GM12878 (cell line): ENCODE measurements at regions not wholly inside any gene's neighbourhood (a gene's known extent, or its start where the extent isn't known, plus 50 kb on each side); places are given as distances from the start of the nearest gene placed in this dataset.

Experiments used
- ATAC-seq: fragments of 200-7000 bp; cut with Tn5 transposase; 3 replicates; pipeline ENCODE4 v1.9.1; 2020; ENCODE audit warnings: mild to moderate bottlenecking, moderate library complexity
- BruUV-seq: library from RNA; stranded (reverse); fragments of 400-500 nt; replicated peaks from 2 replicates; lab custom pipeline; 2021; lab: Mats Ljungman, UMichigan
- CTCF ChIA-PET: fragments of 300-600 bp; sonication (Branson Sonifier 250); formaldehyde crosslinking; extraction: SDS; loops from one replicate; lab custom pipeline; 2021; ENCODE audit warnings: inconsistent platforms; lab: Yijun Ruan, JAX
- POLR2A ChIA-PET: fragments of 350-600 bp; formaldehyde crosslinking; extraction: SDS; loops from one replicate; lab custom pipeline; 2021; ENCODE audit warnings: inconsistent platforms; lab: Charles Lee
- RAD21 ChIA-PET: fragments of 300-600 bp; sonication (Branson Sonifier 250); formaldehyde crosslinking; loops from one replicate; lab custom pipeline; 2023; ENCODE audit warnings: antibody characterized with exemption; ENCODE audit not compliant: unreplicated experiment; lab: Charles Lee
- SMC1A ChIA-PET: fragments of 300-600 bp; sonication (Branson Sonifier 250); formaldehyde crosslinking; loops from one replicate; lab custom pipeline; 2023; ENCODE audit not compliant: unreplicated experiment, uncharacterized antibody; lab: Charles Lee
- DNase-seq: peaks from one replicate; pipeline ENCODE4 v3.0.0-alpha.2; 2011; ENCODE audit warnings: low read depth, low spot score
- FAIRE-seq: peaks from 3 replicates; lab custom pipeline; 2011; peaks lifted over from hg19 to GRCh38; lab: Jason Lieb, UNC
- H2AFZ ChIP-seq: 2 replicates; pipeline ENCODE4 v1.6.0; 2011; ENCODE audit warnings: low read depth, low read length, control low read depth; ENCODE audit not compliant: control insufficient read depth
- H3K27ac ChIP-seq: 2 replicates; pipeline ENCODE4 v1.5.1; 2011; ENCODE audit warnings: control low read depth; ENCODE audit not compliant: control insufficient read depth, insufficient read depth
- H3K27me3 ChIP-seq, 2 experiments: replicated peaks in 1 of 2; 2 replicates each; pipeline versions ENCODE4 v1.6.0 to v1.6.1; 2011; ENCODE audit warnings: low read length in 1 of 2; ENCODE audit not compliant: control insufficient read depth in 2 of 2, insufficient read depth in 2 of 2
- H3K36me3 ChIP-seq, 2 experiments: 2 replicates each; pipeline ENCODE4 v1.5.1; 2011; ENCODE audit warnings: low read length in 1 of 2; ENCODE audit not compliant: control insufficient read depth in 2 of 2, insufficient read depth in 2 of 2
- H3K4me1 ChIP-seq: 2 replicates; pipeline ENCODE4 v1.6.1; 2011; ENCODE audit warnings: mild to moderate bottlenecking, low read length, moderate library complexity, mixed read lengths; ENCODE audit not compliant: control insufficient read depth, insufficient read depth
- H3K4me2 ChIP-seq: 2 replicates; pipeline ENCODE4 v1.6.0; 2011; ENCODE audit warnings: control low read depth; ENCODE audit not compliant: control insufficient read depth, insufficient read depth
- H3K4me3 ChIP-seq: fragments of 200-600 bp; sonication (generic); 2 replicates; pipeline ENCODE4 v1.5.1; 2016
- H3K79me2 ChIP-seq: 2 replicates; pipeline ENCODE4 v1.6.0; 2011; ENCODE audit warnings: low read length; ENCODE audit not compliant: control insufficient read depth, insufficient read depth
- H3K9ac ChIP-seq: 2 replicates; pipeline ENCODE4 v1.8.0; 2011; ENCODE audit warnings: low read length, control low read depth, mixed read lengths; ENCODE audit not compliant: control insufficient read depth, insufficient read depth
- H3K9me3 ChIP-seq: replicated peaks from 3 replicates; pipeline ENCODE4 v1.5.1; 2011; ENCODE audit warnings: mild to moderate bottlenecking, low read length; ENCODE audit not compliant: control insufficient read depth, insufficient read depth
- H4K20me1 ChIP-seq: 2 replicates; pipeline ENCODE4 v1.6.0; 2011; ENCODE audit not compliant: control insufficient read depth, insufficient read depth
- CBFB ChIP-seq: IDR thresholded peaks from 2 replicates; pipeline ENCODE4 v1.6.1; 2016; ENCODE audit warnings: antibody characterized with exemption, low read depth
- CHD1 ChIP-seq: IDR thresholded peaks from 2 replicates; pipeline ENCODE4 v1.6.1; 2012; ENCODE audit warnings: low read depth, low read length, improper control_type of control experiment
- E4F1 ChIP-seq: fragments of 450-650 bp; IDR thresholded peaks from 2 replicates; pipeline ENCODE4 v1.6.1; 2018; ENCODE audit warnings: borderline replicate concordance, mild to moderate bottlenecking; ENCODE audit not compliant: partially characterized antibody
- ELK1 ChIP-seq: IDR thresholded peaks from 2 replicates; pipeline ENCODE4 v1.6.1; 2012; ENCODE audit warnings: low read depth, low read length, improper control_type of control experiment
- FOXK2 ChIP-seq: fragments of 450-650 bp; IDR thresholded peaks from 2 replicates; pipeline ENCODE4 v1.6.1; 2017; ENCODE audit warnings: mild to moderate bottlenecking, moderate library complexity
- GATAD2B ChIP-seq: fragments of 450-650 bp; conservative IDR thresholded peaks from 2 replicates; pipeline ENCODE4 v1.6.1; 2017; ENCODE audit warnings: low read depth, mild to moderate bottlenecking, moderate library complexity
- HCFC1 ChIP-seq: fragments of 150-350 bp; IDR thresholded peaks from 2 replicates; pipeline ENCODE4 v1.6.1; 2014; ENCODE audit warnings: low read length
- HDAC6 ChIP-seq: fragments of 200-600 bp; sonication (generic); IDR thresholded peaks from one replicate; pipeline ENCODE4 v1.8.0; 2017; ENCODE audit warnings: antibody characterized with exemption; ENCODE audit not compliant: unreplicated experiment
- HDGF ChIP-seq: fragments of 450-650 bp; IDR thresholded peaks from 2 replicates; pipeline ENCODE4 v1.6.1; 2016; ENCODE audit warnings: antibody characterized with exemption
- PKNOX1 ChIP-seq: fragments of 450-650 bp; IDR thresholded peaks from 2 replicates; pipeline ENCODE4 v1.6.1; 2016; ENCODE audit warnings: mild to moderate bottlenecking
- RELA ChIP-seq: fragments of 450-650 bp; IDR thresholded peaks from 2 replicates; pipeline ENCODE4 v1.8.0; 2014; ENCODE audit warnings: borderline replicate concordance; ENCODE audit not compliant: partially characterized antibody
- RELB ChIP-seq: fragments of 450-650 bp; IDR thresholded peaks from 2 replicates; pipeline ENCODE4 v1.6.1; 2017; ENCODE audit warnings: low read depth, mild to moderate bottlenecking, moderate library complexity
- STAT3 ChIP-seq: IDR thresholded peaks from 2 replicates; pipeline ENCODE4 v1.6.1; 2011; ENCODE audit warnings: low read depth, low read length, improper control_type of control experiment
- ZBTB4 ChIP-seq: fragments of 450-650 bp; formaldehyde crosslinking; IDR thresholded peaks from 2 replicates; pipeline ENCODE4 v1.4.0; 2022; ENCODE audit warnings: mild to moderate bottlenecking, moderate library complexity
- ZNF217 ChIP-seq: fragments of 450-650 bp; IDR thresholded peaks from 2 replicates; pipeline ENCODE4 v1.6.1; 2017; ENCODE audit warnings: antibody characterized with exemption, mild to moderate bottlenecking
- WGBS: methylation state at CpG from one replicate; pipeline ENCODE4 v1.1.6; 2016; ENCODE audit warnings: low lambda C conversion rate; ENCODE audit not compliant: insufficient replicate concordance, insufficient coverage; ENCODE audit errors: missing lambda C conversion rate; 5-methylcytosine and 5-hydroxymethylcytosine counted together
- in situ Hi-C: fragments of 300-500 bp; cut with MboI; formaldehyde crosslinking; loops from 9 replicates; pipeline ENCODE4 v1.14.3; 2018; ENCODE audit warnings: mixed read lengths
- intact Hi-C: fragments of 100-400 bp; cut with micrococcal nuclease; formaldehyde crosslinking; loops from one replicate; pipeline ENCODE4 v1.14.2; 2022; ENCODE audit not compliant: unreplicated experiment

GRCh38 chr12:89273525-89273924 lies 78.8 kb downstream of the DUSP6 start (continued):
- TF ChIP-seq ZBTB4 (CRISPR knock-in tag): no peak

- H3K79me2 ChIP-seq: no peaks in the 10 kb centered on the region
- in situ Hi-C loops (no loop called here), intact Hi-C loops (no loop called here)
- SMC1A ChIA-PET: interaction anchor here (1.2 kb wide), 1 partner anchor 25 kb away, joined by 3 read pairs; no protein-coding TSS in a partner anchor
- no peak overlapping the region for H3K4me2 ChIP-seq
- FAIRE-seq (no peak), ATAC-seq (no peak), DNase-seq (no peak)
- H3K9ac ChIP-seq: no peak overlapping the region
- WGBS: 67% methylated on average over 4 of the region's 4 CpGs
- H3K27ac ChIP-seq: no peak overlapping the region
- RAD21 ChIA-PET: interaction anchor here (0.6 kb wide), 1 partner anchor 1836 kb away, joined by 3 read pairs; no protein-coding TSS in a partner anchor
- CTCF ChIA-PET: no interaction called here
- H2AFZ ChIP-seq: no peak overlapping the region
- no peaks in the 10 kb centered on the region for H3K4me1 ChIP-seq
- POLR2A ChIA-PET: no interaction called here
- H3K27me3 ChIP-seq: no peaks in the 10 kb centered on the region
- no peak overlapping the region for H3K4me3 ChIP-seq
- H4K20me1 ChIP-seq: no peaks in the 10 kb centered on the region
- BruUV-seq: no TSS peak
- H3K36me3 ChIP-seq: no peaks in the 10 kb centered on the region
- no peaks in the 10 kb centered on the region for H3K9me3 ChIP-seq
- TF ChIP-seq ELK1: no peak
- TF ChIP-seq STAT3: no peak
- TF ChIP-seq RELA: no peak
- no peak for TF ChIP-seq ZNF217
- TF ChIP-seq HCFC1: no peak
- TF ChIP-seq RELB: no peak
- TF ChIP-seq FOXK2: no peak
- no peak for TF ChIP-seq CHD1
- no peak for TF ChIP-seq CBFB
- no peak for TF ChIP-seq PKNOX1
- no peak for TF ChIP-seq HDGF
- TF ChIP-seq E4F1: no peak
- TF ChIP-seq HDAC6: no peak
- no peak for TF ChIP-seq GATAD2B
These were observed 81.8 kb downstream of the DUSP6 start for GRCh38 chr12:89270548-89270947.
